K562 (cell line): ENCODE measurements at regions not wholly inside any gene's neighbourhood (a gene's known extent, or its start where the extent isn't known, plus 50 kb on each side); places are given as distances from the start of the nearest gene placed in this dataset.

Source experiments
- ATAC-seq: fragments of 200-7000 bp; cut with Tn5 transposase; 3 replicates; pipeline ENCODE4 v1.9.1; 2020; ENCODE audit warnings: moderate library complexity
- BruUV-seq: library from RNA; stranded (reverse); fragments of 400-500 nt; replicated peaks from 2 replicates; lab custom pipeline; 2021; lab: Mats Ljungman, UMichigan
- CTCF ChIA-PET: fragments of 300-600 bp; formaldehyde crosslinking; extraction: SDS; loops from one replicate; lab custom pipeline; 2021; ENCODE audit warnings: low intra/inter-chr PET ratio; lab: Yijun Ruan, JAX
- POLR2A ChIA-PET: fragments of 300-600, 350-650 bp; sonication (Branson Sonifier 250); formaldehyde crosslinking; extraction: SDS; loops from one replicate; lab custom pipeline; 2021; ENCODE audit warnings: antibody characterized with exemption, inconsistent platforms; lab: Yijun Ruan, JAX
- DNase-seq, 4 experiments: peaks; one replicate each; pipeline versions ENCODE4 v3.0.0 to v3.0.0-alpha.2; 2011 to 2018; ENCODE audit warnings: low spot score in 3 of 4, mixed read lengths in 3 of 4; ENCODE audit errors: extremely low read depth in 1 of 4
- FAIRE-seq: peaks from 2 replicates; lab custom pipeline; 2011; peaks lifted over from hg19 to GRCh38; lab: Jason Lieb, UNC
- H2AFZ ChIP-seq: 2 replicates; pipeline ENCODE4 v1.6.0; 2011; ENCODE audit warnings: low read depth, low read length, control low read depth, inconsistent platforms
- H3K27ac ChIP-seq: fragments of 200-600 bp; 3 replicates; pipeline ENCODE4 v1.8.0; 2011; ENCODE audit warnings: low read depth, mild to moderate bottlenecking, control low read depth, inconsistent platforms, low read length, moderate library complexity, mixed read lengths; ENCODE audit errors: extremely low read depth
- H3K27me3 ChIP-seq, 2 experiments: fragments of 300-600 bp in 1 of 2; 2 replicates in 1 of 2; 3 replicates in 1 of 2; pipeline versions ENCODE4 v1.6.0 to v1.8.0; 2011; ENCODE audit warnings: inconsistent platforms in 2 of 2, low read length in 2 of 2, mild to moderate bottlenecking in 1 of 2, mixed read lengths in 1 of 2, moderate library complexity in 1 of 2; ENCODE audit not compliant: control insufficient read depth in 2 of 2, insufficient read depth in 2 of 2
- H3K36me3 ChIP-seq: fragments of 300-600 bp; 3 replicates; pipeline ENCODE4 v1.8.0; 2011; ENCODE audit warnings: mild to moderate bottlenecking, low read length, inconsistent platforms; ENCODE audit not compliant: control insufficient read depth, insufficient read depth
- H3K4me1 ChIP-seq, 2 experiments: fragments of 200-600 bp in 1 of 2; replicated peaks in 1 of 2; 2 replicates in 1 of 2; 3 replicates in 1 of 2; pipeline versions ENCODE4 v1.5.1 to v1.8.0; 2011; ENCODE audit warnings: inconsistent platforms in 2 of 2, low read length in 2 of 2, mild to moderate bottlenecking in 1 of 2, mixed read lengths in 1 of 2, moderate library complexity in 1 of 2; ENCODE audit not compliant: control insufficient read depth in 2 of 2, insufficient read depth in 2 of 2
- H3K4me2 ChIP-seq: 2 replicates; pipeline ENCODE4 v1.6.1; 2011; ENCODE audit warnings: low read length, control low read depth, inconsistent platforms, mixed read lengths; ENCODE audit not compliant: insufficient read depth
- H3K4me3 ChIP-seq: fragments of 200-600 bp; sonication (generic), shearing (Covaris generic); 2 replicates; pipeline ENCODE4 v1.5.1; 2016; ENCODE audit warnings: control low read depth, inconsistent platforms
- H3K79me2 ChIP-seq: fragments of 200-600 bp; 3 replicates; pipeline ENCODE4 v1.8.0; 2011; ENCODE audit warnings: low read length, inconsistent platforms; ENCODE audit not compliant: control insufficient read depth, insufficient read depth
- H3K9ac ChIP-seq, 2 experiments: 2 replicates each; pipeline versions ENCODE4 v1.6.0 to v1.6.1; 2011; ENCODE audit warnings: low read depth in 2 of 2, low read length in 2 of 2, control low read depth in 1 of 2, inconsistent platforms in 1 of 2, mild to moderate bottlenecking in 1 of 2, mixed read lengths in 1 of 2; ENCODE audit not compliant: insufficient read depth in 1 of 2
- H3K9me1 ChIP-seq: one replicate; pipeline ENCODE4 v1.6.0; 2011; ENCODE audit warnings: inconsistent platforms, mild to moderate bottlenecking, low read length, moderate library complexity; ENCODE audit not compliant: control insufficient read depth, insufficient read depth
- H3K9me3 ChIP-seq: replicated peaks from 2 replicates; pipeline ENCODE4 v1.5.1; 2011; ENCODE audit warnings: low read depth, low read length, inconsistent platforms; ENCODE audit not compliant: control insufficient read depth, insufficient read depth
- H4K20me1 ChIP-seq: replicated peaks from 2 replicates; pipeline ENCODE4 v1.6.1; 2011; ENCODE audit warnings: low read length, inconsistent platforms, mixed read lengths; ENCODE audit not compliant: control insufficient read depth, insufficient read depth
- ADNP ChIP-seq: fragments of 200-800 bp; sonication (Bioruptor generic); IDR thresholded peaks from 2 replicates; pipeline ENCODE4 v1.6.1; 2016; ENCODE audit warnings: missing genetic modification characterization, missing compliant biosample characterization
- MAFG ChIP-seq: fragments of 450-650 bp; conservative IDR thresholded peaks from 2 replicates; pipeline ENCODE4 v1.6.1; 2016; ENCODE audit warnings: missing genetic modification characterization, missing compliant biosample characterization
- MCM7 ChIP-seq, 2 experiments: fragments of 450-650 bp; IDR thresholded peaks; 2 replicates each; pipeline ENCODE4 v1.6.1; 2016 to 2018
- NRF1 ChIP-seq, 2 experiments: fragments of 450-650 bp; IDR thresholded peaks in 1 of 2; conservative IDR thresholded peaks in 1 of 2; 2 replicates each; pipeline ENCODE4 v1.6.1; 2014; ENCODE audit warnings: mild to moderate bottlenecking in 2 of 2
- PHF21A ChIP-seq: fragments of 450-650 bp; IDR thresholded peaks from 2 replicates; pipeline ENCODE4 v1.6.1; 2017; ENCODE audit warnings: low read depth, borderline replicate concordance
- RAD21 ChIP-seq, 2 experiments: fragments of 250-450 bp in 1 of 2; fragments of 450-650 bp in 1 of 2; sonication (Bioruptor Pico) in 1 of 2; formaldehyde crosslinking in 1 of 2; IDR thresholded peaks in 1 of 2; conservative IDR thresholded peaks in 1 of 2; 2 replicates each; pipeline versions ENCODE4 v1.4.0 to v1.8.0; 2020 to 2022; ENCODE audit warnings: mild to moderate bottlenecking in 2 of 2, moderate library complexity in 1 of 2
- STAT5A ChIP-seq: IDR thresholded peaks from 2 replicates; pipeline ENCODE4 v1.6.1; 2012; ENCODE audit warnings: low read length, inconsistent platforms, borderline replicate concordance
- SUPT5H ChIP-seq: fragments of 450-650 bp; IDR thresholded peaks from 2 replicates; pipeline ENCODE4 v1.6.1; 2016
- TOE1 ChIP-seq, 2 experiments: fragments of 450-650 bp in 1 of 2; sonication (generic) in 1 of 2; formaldehyde crosslinking in 1 of 2; IDR thresholded peaks; 2 replicates each; pipeline versions ENCODE4 v1.7.1 to v1.8.0; 2016 to 2022; ENCODE audit warnings: borderline replicate concordance in 2 of 2, mild to moderate bottlenecking in 2 of 2, antibody characterized with exemption in 1 of 2, inconsistent platforms in 1 of 2, low read depth in 1 of 2, missing genetic modification reagents in 1 of 2, moderate library complexity in 1 of 2
- ZBTB17 ChIP-seq: fragments of 450-650 bp; formaldehyde crosslinking; IDR thresholded peaks from 2 replicates; pipeline ENCODE4 v1.4.0; 2020; ENCODE audit warnings: mild to moderate bottlenecking
- ZNF212 ChIP-seq: fragments of 450-650 bp; formaldehyde crosslinking; IDR thresholded peaks from 2 replicates; pipeline ENCODE4 v1.4.0; 2020; ENCODE audit warnings: mild to moderate bottlenecking
- ZNF644 ChIP-seq: fragments of 200-800 bp; sonication (Bioruptor generic); IDR thresholded peaks from 2 replicates; pipeline ENCODE4 v1.6.1; 2016; ENCODE audit warnings: low read depth, missing genetic modification characterization, missing compliant biosample characterization
- ZNF75A ChIP-seq: fragments of 450-650 bp; formaldehyde crosslinking; IDR thresholded peaks from 2 replicates; pipeline ENCODE4 v1.4.0; 2020; ENCODE audit warnings: mild to moderate bottlenecking
- WGBS: fragments of 100-300 bp; shearing (Covaris generic); methylation state at CpG from one replicate; pipeline ENCODE4 v1.1.6; 2016; ENCODE audit warnings: low coverage, mixed read lengths; ENCODE audit not compliant: insufficient coverage; ENCODE audit errors: missing lambda C conversion rate; 5-methylcytosine and 5-hydroxymethylcytosine counted together
- in situ Hi-C: fragments of 300-500 bp; cut with MboI; formaldehyde crosslinking; loops from 4 replicates; pipeline ENCODE4 v1.15.0; 2018; ENCODE audit warnings: inconsistent platforms, mixed read lengths
- intact Hi-C: fragments of 100-400 bp; cut with micrococcal nuclease; formaldehyde crosslinking; loops from 2 replicates; pipeline ENCODE4 v1.14.2; 2022
- TF ChIP-seq, protein P1 (sequence below): fragments of 450-650 bp; IDR thresholded peaks from 2 replicates; pipeline ENCODE4 v1.6.1; 2016
- TF ChIP-seq, protein P2 (sequence below): fragments of 200-800 bp; sonication (Bioruptor generic); IDR thresholded peaks from 2 replicates; pipeline ENCODE4 v1.6.1; 2017; ENCODE audit warnings: missing genetic modification characterization, missing compliant biosample characterization

DNA sequence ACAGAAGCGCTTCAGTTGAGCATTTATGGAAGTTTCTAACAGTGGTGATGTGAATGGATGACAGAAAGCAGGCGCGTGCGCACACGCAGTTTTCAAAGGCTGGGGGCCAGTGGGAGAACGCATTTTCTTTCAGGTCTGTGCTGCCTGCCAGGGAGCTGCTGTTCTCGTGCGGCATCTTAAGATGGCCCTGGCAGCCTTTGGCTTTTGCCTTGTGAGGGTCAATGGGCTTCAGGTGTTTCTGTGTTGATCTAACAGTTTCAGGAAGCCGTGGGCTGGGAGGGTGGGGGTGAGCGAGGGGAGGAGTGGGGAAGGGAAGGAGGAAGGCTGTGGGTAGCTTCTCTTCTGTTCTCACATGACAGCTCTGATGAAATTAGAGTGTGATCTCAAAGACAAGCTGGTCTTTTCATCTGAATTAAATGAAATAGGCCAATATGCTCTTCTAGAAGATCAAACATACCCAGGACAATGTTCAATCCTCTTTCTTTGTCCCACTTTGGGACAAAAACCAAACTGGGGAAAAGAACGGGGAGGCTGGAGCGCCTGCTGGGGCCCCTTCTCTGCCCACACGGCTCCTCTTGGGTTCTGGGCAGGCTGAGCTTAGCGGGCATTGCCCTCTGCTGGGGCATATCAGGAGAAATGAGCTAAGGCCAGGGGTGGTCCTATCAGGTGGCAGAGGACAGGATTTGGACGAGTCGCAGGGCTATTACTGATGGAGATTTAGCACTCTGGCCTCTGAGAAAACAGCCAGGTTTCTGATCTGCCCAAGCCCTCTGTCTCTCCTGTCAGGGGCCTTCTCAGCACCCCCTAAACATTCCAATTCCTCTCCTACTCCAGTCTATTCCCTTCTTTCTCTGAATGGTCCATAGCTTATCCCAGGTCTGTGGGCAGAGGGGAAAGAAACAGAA, 126.2 kb upstream of the LGALSL start:
- no TSS peak for BruUV-seq
- DNase-seq = no peak
- Histone ChIP-seq H3K4me2 (peak overlapping the region; percentile 34), H3K27ac (no peak overlapping the region), H3K4me3 (no peak overlapping the region), H3K4me1 (no peaks in the 10 kb centered on the region), H3K36me3 (no peaks in the 10 kb centered on the region), H3K9me3 (no peaks in the 10 kb centered on the region), H3K27me3 (peaks cover 29 to 55% of the 10 kb centered on the region in 2 experiments), H2AFZ (no peak overlapping the region; the same call in 1 of the 2 replicates), H3K9ac (no peak overlapping the region), H3K79me2 (no peaks in the 10 kb centered on the region), H4K20me1 (peaks cover 5% of the 10 kb centered on the region; the same call in 1 of the 2 replicates), H3K9me1 (no peaks in the 10 kb centered on the region)
- intact Hi-C loops = no loop called here
- TF ChIP-seq PHF21A (no peak), ZBTB17 (CRISPR knock-in tag) (no peak), ZNF212 (no peak), NRF1 (conservative IDR thresholded peaks at IDR 0.05 in 1 of 2, IDR thresholded peaks at IDR 0.05 in 1 of 2) (peak; percentile 78 to 83), ADNP (no peak), SUPT5H (no peak), MAFG (tag) (no peak), RAD21 (CRISPR knock-in tag; conservative IDR thresholded peaks at IDR 0.05 in 1 of 2, IDR thresholded peaks at IDR 0.05 in 1 of 2) (peak; percentile 28 to 29), ZNF644 (tag) (no peak), MCM7 (IDR thresholded peaks at IDR 0.05) (no peak), TOE1 (IDR thresholded peaks at IDR 0.05; ENCODE audit: borderline replicate concordance) (no peak), TOE1 (CRISPR knock-in tag; IDR thresholded peaks at IDR 0.05; ENCODE audit: borderline replicate concordance, low read depth) (no peak), STAT5A (no peak), ZNF75A (CRISPR knock-in tag) (no peak)
- TF ChIP-seq, protein P1, sequence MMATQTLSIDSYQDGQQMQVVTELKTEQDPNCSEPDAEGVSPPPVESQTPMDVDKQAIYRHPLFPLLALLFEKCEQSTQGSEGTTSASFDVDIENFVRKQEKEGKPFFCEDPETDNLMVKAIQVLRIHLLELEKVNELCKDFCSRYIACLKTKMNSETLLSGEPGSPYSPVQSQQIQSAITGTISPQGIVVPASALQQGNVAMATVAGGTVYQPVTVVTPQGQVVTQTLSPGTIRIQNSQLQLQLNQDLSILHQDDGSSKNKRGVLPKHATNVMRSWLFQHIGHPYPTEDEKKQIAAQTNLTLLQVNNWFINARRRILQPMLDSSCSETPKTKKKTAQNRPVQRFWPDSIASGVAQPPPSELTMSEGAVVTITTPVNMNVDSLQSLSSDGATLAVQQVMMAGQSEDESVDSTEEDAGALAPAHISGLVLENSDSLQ = 0 out of 2 replicates have a peak, but pooled peaks have one; percentile 8
- TF ChIP-seq, protein P2, sequence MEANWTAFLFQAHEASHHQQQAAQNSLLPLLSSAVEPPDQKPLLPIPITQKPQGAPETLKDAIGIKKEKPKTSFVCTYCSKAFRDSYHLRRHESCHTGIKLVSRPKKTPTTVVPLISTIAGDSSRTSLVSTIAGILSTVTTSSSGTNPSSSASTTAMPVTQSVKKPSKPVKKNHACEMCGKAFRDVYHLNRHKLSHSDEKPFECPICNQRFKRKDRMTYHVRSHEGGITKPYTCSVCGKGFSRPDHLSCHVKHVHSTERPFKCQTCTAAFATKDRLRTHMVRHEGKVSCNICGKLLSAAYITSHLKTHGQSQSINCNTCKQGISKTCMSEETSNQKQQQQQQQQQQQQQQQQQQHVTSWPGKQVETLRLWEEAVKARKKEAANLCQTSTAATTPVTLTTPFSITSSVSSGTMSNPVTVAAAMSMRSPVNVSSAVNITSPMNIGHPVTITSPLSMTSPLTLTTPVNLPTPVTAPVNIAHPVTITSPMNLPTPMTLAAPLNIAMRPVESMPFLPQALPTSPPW = 0 out of 2 replicates have a peak, but pooled peaks have one; percentile 18
- no peak for ATAC-seq
- no peak for FAIRE-seq
- in situ Hi-C loops = loop anchor here (10.0 kb wide), 2 partner anchors 273 to 547 kb away; no protein-coding TSS in a partner anchor
- WGBS = 3% methylated on average over 14 of the region's 16 CpGs
- ChIA-PET POLR2A (interaction anchor here (1.6 kb wide), 1 partner anchor 9 kb away, joined by 3 read pairs; no protein-coding TSS in a partner anchor), CTCF (no interaction called here)
